ENCODE measurements at regions not wholly inside any gene's neighbourhood (a gene's known extent, or its start where the extent isn't known, plus 50 kb on each side); places are given as distances from the start of the nearest gene placed in this dataset.

DNA sequence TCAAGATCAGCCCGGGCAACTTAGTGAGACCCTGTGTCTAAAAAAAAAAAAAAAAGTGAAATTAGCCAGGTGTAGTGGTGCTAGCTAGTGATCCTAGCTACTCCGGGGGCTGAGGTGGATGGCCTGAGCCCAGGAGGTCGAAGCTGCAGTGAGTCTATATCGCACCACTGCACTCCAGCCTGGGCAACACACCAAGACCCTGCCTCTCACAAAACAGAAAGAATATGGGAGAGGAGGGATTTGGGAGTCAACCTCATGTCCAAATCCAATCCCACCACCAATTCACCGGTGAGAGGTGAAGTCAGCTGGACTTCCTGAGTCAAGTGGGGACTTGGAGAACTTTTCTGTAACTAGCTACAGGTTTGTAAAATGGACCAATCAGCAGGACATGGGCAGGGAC is 80.5 kb upstream of the MFGE8 start:
- Histone ChIP-seq H3K9me3 (ENCODE audit: low read length) (no peaks in the 10 kb centered on the region), H4K20me1 (ENCODE audit: insufficient read depth, low read length) (no peaks in the 10 kb centered on the region), H3K9ac (ENCODE audit: low read length) (no peak overlapping the region), H3K4me1 (ENCODE audit: insufficient read depth, low read length, severe bottlenecking) (peaks cover under 1% of the 10 kb centered on the region), H3K27ac (ENCODE audit: low read depth, low read length, poor library complexity, severe bottlenecking) (no peak overlapping the region), H3K36me3 (ENCODE audit: insufficient read depth, low read length) (no peaks in the 10 kb centered on the region; the same call in 1 of the 2 replicates), H3K4me3 (ENCODE audit: low read depth, low read length, poor library complexity, severe bottlenecking) (no peak overlapping the region), H3K9me2 (ENCODE audit: low read depth, low read length) (no peaks in the 10 kb centered on the region), H3K27me3 (ENCODE audit: insufficient read depth, low read length) (0 out of 2 replicates have a peak, but pooled peaks cover 5% of the 10 kb centered on the region), H3F3A (ENCODE audit: insufficient read depth, low read length) (no peaks in the 10 kb centered on the region), H2AFZ (ENCODE audit: low read length) (no peak overlapping the region), H3K4me2 (ENCODE audit: low read length) (no peak overlapping the region), H3K79me2 (ENCODE audit: insufficient read depth, low read length) (no peaks in the 10 kb centered on the region)
- TF ChIP-seq EZH2 (IDR thresholded peaks at IDR 0.05; ENCODE audit: borderline replicate concordance, low read length), result no peak
- TF ChIP-seq, protein P1, sequence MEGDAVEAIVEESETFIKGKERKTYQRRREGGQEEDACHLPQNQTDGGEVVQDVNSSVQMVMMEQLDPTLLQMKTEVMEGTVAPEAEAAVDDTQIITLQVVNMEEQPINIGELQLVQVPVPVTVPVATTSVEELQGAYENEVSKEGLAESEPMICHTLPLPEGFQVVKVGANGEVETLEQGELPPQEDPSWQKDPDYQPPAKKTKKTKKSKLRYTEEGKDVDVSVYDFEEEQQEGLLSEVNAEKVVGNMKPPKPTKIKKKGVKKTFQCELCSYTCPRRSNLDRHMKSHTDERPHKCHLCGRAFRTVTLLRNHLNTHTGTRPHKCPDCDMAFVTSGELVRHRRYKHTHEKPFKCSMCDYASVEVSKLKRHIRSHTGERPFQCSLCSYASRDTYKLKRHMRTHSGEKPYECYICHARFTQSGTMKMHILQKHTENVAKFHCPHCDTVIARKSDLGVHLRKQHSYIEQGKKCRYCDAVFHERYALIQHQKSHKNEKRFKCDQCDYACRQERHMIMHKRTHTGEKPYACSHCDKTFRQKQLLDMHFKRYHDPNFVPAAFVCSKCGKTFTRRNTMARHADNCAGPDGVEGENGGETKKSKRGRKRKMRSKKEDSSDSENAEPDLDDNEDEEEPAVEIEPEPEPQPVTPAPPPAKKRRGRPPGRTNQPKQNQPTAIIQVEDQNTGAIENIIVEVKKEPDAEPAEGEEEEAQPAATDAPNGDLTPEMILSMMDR (IDR thresholded peaks at IDR 0.05; ENCODE audit: low read length), result no peak

DNA sequence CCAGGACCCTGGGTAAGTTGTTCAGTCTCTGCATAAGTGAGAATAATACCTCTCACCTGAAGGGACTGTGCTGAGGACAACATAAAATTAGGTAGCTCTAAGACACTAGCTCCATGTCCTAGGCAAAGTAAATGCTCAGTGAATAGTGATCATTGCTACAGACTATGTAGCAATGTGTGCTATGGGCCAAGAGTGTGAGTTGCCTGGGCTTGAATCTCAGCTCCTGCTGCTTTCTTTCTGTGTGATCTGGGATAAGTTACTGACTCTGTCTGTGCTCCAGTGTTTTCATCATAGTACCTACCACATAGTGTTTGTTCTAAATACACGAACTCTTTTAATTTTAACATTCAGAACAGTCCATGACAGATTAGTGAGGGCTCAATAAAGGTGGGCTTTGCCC is 81.1 kb upstream of the MFGE8 start:
- H3K9ac ChIP-seq (ENCODE audit: low read length), result no peak overlapping the region

DNA sequence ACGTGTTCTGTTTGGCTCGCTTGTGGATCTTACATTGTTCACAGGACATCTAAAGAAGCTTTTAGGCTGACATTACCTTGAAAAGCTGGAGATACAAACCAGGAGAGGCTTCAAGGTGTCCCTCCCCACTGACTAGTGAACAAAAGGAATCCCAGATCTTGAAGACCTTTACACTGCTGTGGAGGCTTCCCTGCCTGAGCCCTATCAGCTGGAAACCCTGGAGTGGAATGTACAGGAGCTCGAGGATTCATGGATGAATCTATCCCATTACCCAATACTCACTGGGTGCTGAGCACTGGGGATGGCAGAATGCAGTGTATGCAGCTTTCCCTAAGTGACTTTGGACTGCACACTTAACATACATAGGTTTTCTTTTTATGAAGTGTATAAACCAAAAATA is 82.3 kb upstream of the MFGE8 start:
- Histone ChIP-seq H3F3A (ENCODE audit: insufficient read depth, low read length) (no peaks in the 10 kb centered on the region), H3K4me3 (ENCODE audit: low read depth, low read length, poor library complexity, severe bottlenecking) (no peak overlapping the region), H4K20me1 (ENCODE audit: insufficient read depth, low read length) (no peaks in the 10 kb centered on the region), H3K4me1 (ENCODE audit: insufficient read depth, low read length, severe bottlenecking) (peaks cover 7% of the 10 kb centered on the region), H3K27ac (ENCODE audit: low read depth, low read length, poor library complexity, severe bottlenecking) (no peak overlapping the region), H3K79me2 (ENCODE audit: insufficient read depth, low read length) (no peaks in the 10 kb centered on the region), H3K9ac (ENCODE audit: low read length) (no peak overlapping the region), H3K9me3 (ENCODE audit: low read length) (no peaks in the 10 kb centered on the region), H3K4me2 (ENCODE audit: low read length) (no peak overlapping the region), H3K36me3 (ENCODE audit: insufficient read depth, low read length) (no peaks in the 10 kb centered on the region), H3K9me2 (ENCODE audit: low read depth, low read length) (no peaks in the 10 kb centered on the region), H3K27me3 (ENCODE audit: insufficient read depth, low read length) (no peaks in the 10 kb centered on the region), H2AFZ (ENCODE audit: low read length) (no peak overlapping the region)
- TF ChIP-seq, protein P1 (IDR thresholded peaks at IDR 0.05; ENCODE audit: low read length), result no peak
- TF ChIP-seq EZH2 (IDR thresholded peaks at IDR 0.05; ENCODE audit: borderline replicate concordance, low read length), result no peak

More for the DNA sequence above, 81.1 kb upstream of the MFGE8 start:
- no peaks in the 10 kb centered on the region; the same call in 1 of the 2 replicates for H3K36me3 ChIP-seq (ENCODE audit: insufficient read depth, low read length)
- H3K27ac ChIP-seq (ENCODE audit: low read depth, low read length, poor library complexity, severe bottlenecking), result no peak overlapping the region
- no peaks in the 10 kb centered on the region for H4K20me1 ChIP-seq (ENCODE audit: insufficient read depth, low read length)
- no peak overlapping the region for H3K4me2 ChIP-seq (ENCODE audit: low read length)
- H3K4me1 ChIP-seq (ENCODE audit: insufficient read depth, low read length, severe bottlenecking), result peaks cover 7% of the 10 kb centered on the region
- no peaks in the 10 kb centered on the region for H3F3A ChIP-seq (ENCODE audit: insufficient read depth, low read length)
- TF ChIP-seq EZH2 (IDR thresholded peaks at IDR 0.05; ENCODE audit: borderline replicate concordance, low read length), result no peak
- TF ChIP-seq, protein P1 (IDR thresholded peaks at IDR 0.05; ENCODE audit: low read length), result no peak
- no peaks in the 10 kb centered on the region for H3K9me3 ChIP-seq (ENCODE audit: low read length)
- no peaks in the 10 kb centered on the region for H3K79me2 ChIP-seq (ENCODE audit: insufficient read depth, low read length)
- H3K4me3 ChIP-seq (ENCODE audit: low read depth, low read length, poor library complexity, severe bottlenecking), result no peak overlapping the region
- no peak overlapping the region for H2AFZ ChIP-seq (ENCODE audit: low read length)
- H3K9me2 ChIP-seq (ENCODE audit: low read depth, low read length), result no peaks in the 10 kb centered on the region
- H3K27me3 ChIP-seq (ENCODE audit: insufficient read depth, low read length), result 0 out of 2 replicates have a peak, but pooled peaks cover 5% of the 10 kb centered on the region
